Effector memory CD4-positive, alpha-beta T cell (primary cell): ENCODE measurements at regions not wholly inside any gene's neighbourhood (a gene's known extent, or its start where the extent isn't known, plus 50 kb on each side); places are given as distances from the start of the nearest gene placed in this dataset.

Experiments
- DNase-seq, 3 donors: peaks; one replicate each; pipeline ENCODE4 v3.0.0-alpha.2; 2020
- H3K27ac ChIP-seq: 2 replicates; pipeline ENCODE4 v1.7.0; 2013; ENCODE audit warnings: mild to moderate bottlenecking, low read length, moderate library complexity; ENCODE audit not compliant: insufficient read depth, poor library complexity, severe bottlenecking
- H3K27me3 ChIP-seq: replicated peaks from 2 replicates; pipeline ENCODE4 v1.7.0; 2013; ENCODE audit warnings: mild to moderate bottlenecking, low read length; ENCODE audit not compliant: insufficient read depth, control insufficient read depth, poor library complexity, severe bottlenecking
- H3K36me3 ChIP-seq: 2 replicates; pipeline ENCODE4 v1.7.0; 2013; ENCODE audit warnings: mild to moderate bottlenecking, low read length, moderate library complexity; ENCODE audit not compliant: control insufficient read depth, insufficient read depth
- H3K4me1 ChIP-seq: 2 replicates; pipeline ENCODE4 v1.7.0; 2013; ENCODE audit warnings: low read length, mild to moderate bottlenecking; ENCODE audit not compliant: control insufficient read depth, insufficient read depth, poor library complexity, severe bottlenecking
- H3K4me3 ChIP-seq: 2 replicates; pipeline ENCODE4 v1.7.0; 2013; ENCODE audit warnings: low read length, low read depth, mild to moderate bottlenecking; ENCODE audit not compliant: insufficient read depth, poor library complexity, severe bottlenecking
- H3K9me3 ChIP-seq: 2 replicates; pipeline ENCODE4 v1.7.0; 2013; ENCODE audit warnings: mild to moderate bottlenecking, low read length, moderate library complexity; ENCODE audit not compliant: control insufficient read depth

DNA sequence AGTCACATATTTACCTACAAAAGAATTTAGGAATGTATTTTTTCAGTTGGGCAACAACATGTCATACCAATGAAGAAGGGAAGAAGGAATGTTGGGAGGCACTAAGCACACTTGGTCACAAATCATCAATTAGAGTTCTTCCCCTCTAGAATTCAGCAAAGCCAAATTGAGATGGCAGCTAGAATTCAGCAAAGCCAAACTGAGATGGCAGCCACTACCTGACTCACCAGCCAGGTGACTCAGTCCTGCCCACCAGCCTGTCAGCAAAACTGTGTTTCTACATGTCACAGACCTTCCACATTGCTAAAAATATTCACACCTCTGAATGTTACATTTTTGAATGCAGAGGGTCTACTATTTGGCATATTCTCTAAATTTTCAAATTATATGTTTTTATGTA lies 63.2 kb upstream of the NOCT start:
- Histone ChIP-seq H3K9me3 (no peaks in the 10 kb centered on the region), H3K4me3 (no peak overlapping the region), H3K27me3 (no peaks in the 10 kb centered on the region), H3K4me1 (no peaks in the 10 kb centered on the region), H3K36me3 (no peaks in the 10 kb centered on the region), H3K27ac (no peak overlapping the region)
- DNase-seq, result no peak

DNA sequence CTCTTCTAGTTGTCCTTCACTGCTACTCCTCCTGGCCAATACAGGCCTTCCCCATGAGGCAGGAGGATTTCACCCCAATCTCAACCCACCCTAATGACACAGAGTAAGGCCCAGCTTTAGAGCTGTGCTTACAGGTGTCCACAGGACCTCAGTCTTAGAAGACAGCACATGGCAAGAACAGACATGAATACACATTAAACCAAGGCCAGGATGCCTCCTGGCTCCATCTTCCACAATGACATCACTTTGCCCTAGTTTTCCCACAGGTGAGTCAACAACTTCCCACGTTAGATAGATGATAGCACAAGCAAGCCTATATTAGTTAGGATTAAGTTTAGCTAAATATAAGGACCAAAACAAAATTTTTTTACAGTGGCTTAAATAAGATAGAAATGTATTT lies 63.8 kb upstream of the NOCT start:
- Histone ChIP-seq H3K27ac (no peak overlapping the region), H3K27me3 (no peaks in the 10 kb centered on the region), H3K4me3 (no peak overlapping the region), H3K9me3 (no peaks in the 10 kb centered on the region), H3K4me1 (no peaks in the 10 kb centered on the region), H3K36me3 (no peaks in the 10 kb centered on the region)
- no peak for DNase-seq

DNA sequence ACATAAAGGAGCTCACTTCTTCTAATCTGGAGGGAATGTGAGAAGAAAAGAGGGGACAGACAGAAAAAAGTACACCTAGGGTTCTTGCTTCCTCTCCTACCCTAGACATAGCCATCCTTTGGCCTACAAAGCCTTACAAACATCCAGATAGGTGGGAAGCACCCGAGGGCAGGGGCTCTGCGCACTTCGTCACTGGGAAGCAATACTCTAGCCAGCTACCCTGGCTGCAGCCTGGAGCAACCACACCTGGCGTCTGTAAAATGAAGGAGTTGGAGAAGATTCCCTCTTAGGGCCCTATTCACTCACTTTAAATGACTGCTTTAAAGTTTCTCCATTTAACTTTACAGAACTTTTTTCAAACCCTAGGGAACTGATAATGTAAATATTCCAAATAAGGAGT lies 65.7 kb upstream of the NOCT start:
- H3K27me3 ChIP-seq, result no peaks in the 10 kb centered on the region
- no peaks in the 10 kb centered on the region for H3K9me3 ChIP-seq
- H3K4me3 ChIP-seq, result no peak overlapping the region
- no peak for DNase-seq
- H3K36me3 ChIP-seq, result no peaks in the 10 kb centered on the region
- H3K27ac ChIP-seq, result no peak overlapping the region
- H3K4me1 ChIP-seq, result no peaks in the 10 kb centered on the region

DNA sequence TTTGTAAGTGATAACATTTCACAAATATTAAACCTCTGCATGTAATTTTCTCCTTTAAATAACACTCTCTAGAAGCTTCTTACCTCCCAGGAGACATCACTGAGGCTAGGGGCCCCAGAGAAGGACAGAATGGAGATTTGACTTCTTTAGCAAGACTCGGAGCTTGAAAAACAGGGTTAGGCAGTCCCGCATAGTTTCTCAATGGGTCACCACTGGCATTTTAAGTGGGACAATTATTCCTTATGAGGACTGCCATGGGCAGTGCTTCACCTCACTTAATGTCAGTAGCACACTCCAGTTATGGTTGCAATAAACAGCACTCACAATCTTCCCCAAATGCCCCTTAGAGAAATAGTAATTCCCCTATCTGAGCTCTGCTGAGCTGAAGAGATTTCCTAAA lies 66.7 kb upstream of the NOCT start:
- H3K9me3 ChIP-seq, result no peaks in the 10 kb centered on the region
- no peak overlapping the region for H3K4me3 ChIP-seq
- no peaks in the 10 kb centered on the region for H3K27me3 ChIP-seq
- no peaks in the 10 kb centered on the region for H3K4me1 ChIP-seq
- H3K27ac ChIP-seq, result no peak overlapping the region
- DNase-seq, result no peak
- H3K36me3 ChIP-seq, result no peaks in the 10 kb centered on the region

DNA sequence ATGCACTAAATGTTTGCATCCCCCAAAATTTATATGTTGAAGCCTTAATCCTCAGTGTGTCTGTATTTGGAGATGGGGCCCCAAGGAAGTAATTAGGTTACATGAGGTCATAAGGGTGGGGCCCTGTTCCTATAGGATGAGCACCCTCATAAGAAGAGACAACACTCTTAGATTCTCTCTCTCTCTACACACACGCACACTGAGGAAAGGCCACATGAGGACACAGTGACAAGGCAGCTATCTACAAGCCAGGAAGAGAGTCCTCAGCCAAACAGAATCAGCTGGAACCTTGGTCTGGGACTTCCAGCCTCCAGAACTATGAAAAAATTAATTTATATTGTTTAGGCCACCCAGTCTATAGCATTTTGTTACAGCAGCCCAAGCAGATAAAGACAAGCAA lies 69.3 kb upstream of the NOCT start:
- Histone ChIP-seq H3K27ac (no peak overlapping the region), H3K27me3 (no peaks in the 10 kb centered on the region), H3K4me3 (no peak overlapping the region), H3K36me3 (no peaks in the 10 kb centered on the region), H3K9me3 (no peaks in the 10 kb centered on the region), H3K4me1 (no peaks in the 10 kb centered on the region)
- no peak for DNase-seq

DNA sequence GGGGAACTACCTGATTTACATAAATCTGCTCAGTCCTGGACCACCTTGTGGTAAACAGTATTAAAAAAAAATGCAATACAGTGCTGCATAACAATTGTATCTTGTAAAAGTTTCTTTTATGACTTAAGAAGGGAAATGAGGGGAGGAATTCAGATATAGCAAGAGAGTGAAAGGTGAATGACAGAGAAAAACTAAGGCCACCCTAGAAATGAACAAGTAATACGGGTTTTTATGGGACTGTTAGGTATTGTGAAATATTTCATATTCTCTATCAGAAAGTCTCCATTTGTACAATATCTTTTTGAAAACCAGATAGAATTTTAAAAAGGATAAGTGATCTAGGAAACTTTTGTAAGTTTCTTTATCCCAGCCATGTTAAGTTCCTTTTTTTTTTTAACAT lies 69.7 kb upstream of the NOCT start:
- no peak for DNase-seq

DNA sequence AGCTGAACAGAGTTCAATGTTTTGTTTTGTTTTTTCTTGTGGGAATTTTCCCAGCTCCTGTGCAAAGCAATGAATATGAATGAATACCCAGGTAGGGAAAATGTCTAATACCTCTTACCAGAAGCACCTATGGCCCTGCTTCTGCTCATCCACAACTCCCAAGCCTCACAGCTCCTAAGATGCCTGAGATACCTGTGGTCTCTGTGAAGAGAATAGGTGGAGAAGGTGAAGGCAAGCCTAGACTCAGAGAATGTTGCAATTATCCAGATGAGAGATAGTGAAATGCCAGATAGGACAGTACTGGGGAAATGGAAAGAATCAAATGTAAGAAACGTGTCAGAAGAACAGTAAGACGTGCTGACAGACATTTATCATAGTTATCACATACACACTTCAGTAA lies 70.2 kb upstream of the NOCT start:
- Histone ChIP-seq H3K27me3 (no peaks in the 10 kb centered on the region), H3K4me3 (no peak overlapping the region), H3K9me3 (no peaks in the 10 kb centered on the region), H3K4me1 (no peaks in the 10 kb centered on the region), H3K27ac (no peak overlapping the region), H3K36me3 (no peaks in the 10 kb centered on the region)
- no peak for DNase-seq

More for the DNA sequence above, 69.7 kb upstream of the NOCT start:
- Histone ChIP-seq H3K36me3 (no peaks in the 10 kb centered on the region), H3K9me3 (no peaks in the 10 kb centered on the region), H3K27me3 (no peaks in the 10 kb centered on the region), H3K4me1 (no peaks in the 10 kb centered on the region), H3K27ac (no peak overlapping the region), H3K4me3 (no peak overlapping the region)

DNA sequence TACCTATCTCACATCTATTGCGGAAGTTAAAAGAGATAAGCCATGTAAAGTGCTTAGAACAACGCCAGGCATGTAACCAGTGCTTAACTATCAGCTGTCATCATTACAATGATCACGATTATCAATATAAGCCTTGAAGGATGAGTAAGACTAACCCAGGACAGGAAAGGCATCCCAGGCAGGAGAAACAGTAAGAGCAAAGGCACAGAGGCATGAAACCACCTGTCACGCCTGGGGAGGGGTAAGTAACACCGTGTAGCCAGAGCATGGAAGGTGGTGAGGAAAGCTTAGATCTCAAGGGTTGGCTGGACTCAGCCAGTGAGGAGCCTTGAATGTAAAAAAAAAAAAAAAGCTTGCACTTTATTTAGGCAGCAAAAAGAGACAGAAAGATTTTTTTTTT lies 71.7 kb upstream of the NOCT start:
- Histone ChIP-seq H3K4me3 (no peak overlapping the region), H3K27me3 (no peaks in the 10 kb centered on the region), H3K27ac (no peak overlapping the region), H3K36me3 (no peaks in the 10 kb centered on the region), H3K9me3 (no peaks in the 10 kb centered on the region), H3K4me1 (no peaks in the 10 kb centered on the region)
- DNase-seq, result no peak

DNA sequence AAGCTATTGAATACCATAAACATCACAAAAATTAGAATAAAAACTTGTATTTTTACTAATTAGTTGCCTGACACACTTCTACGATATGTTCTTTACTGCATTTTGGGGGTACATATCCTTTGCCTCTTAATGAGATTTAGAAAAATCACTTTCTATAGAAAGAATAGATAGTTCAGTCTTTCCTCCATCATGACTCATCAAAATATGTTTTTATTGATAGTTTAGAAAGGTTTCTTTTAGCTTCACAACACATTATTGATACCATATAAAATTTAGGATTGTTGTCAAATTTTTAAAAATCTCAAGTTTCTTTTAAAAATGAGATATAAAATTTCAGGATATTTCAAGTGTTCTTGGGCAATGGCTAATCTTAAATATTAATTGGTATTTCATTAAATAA lies 74.5 kb upstream of the NOCT start:
- Histone ChIP-seq H3K4me1 (no peaks in the 10 kb centered on the region), H3K4me3 (no peak overlapping the region), H3K9me3 (no peaks in the 10 kb centered on the region), H3K27ac (no peak overlapping the region), H3K36me3 (no peaks in the 10 kb centered on the region), H3K27me3 (no peaks in the 10 kb centered on the region)
- no peak for DNase-seq

DNA sequence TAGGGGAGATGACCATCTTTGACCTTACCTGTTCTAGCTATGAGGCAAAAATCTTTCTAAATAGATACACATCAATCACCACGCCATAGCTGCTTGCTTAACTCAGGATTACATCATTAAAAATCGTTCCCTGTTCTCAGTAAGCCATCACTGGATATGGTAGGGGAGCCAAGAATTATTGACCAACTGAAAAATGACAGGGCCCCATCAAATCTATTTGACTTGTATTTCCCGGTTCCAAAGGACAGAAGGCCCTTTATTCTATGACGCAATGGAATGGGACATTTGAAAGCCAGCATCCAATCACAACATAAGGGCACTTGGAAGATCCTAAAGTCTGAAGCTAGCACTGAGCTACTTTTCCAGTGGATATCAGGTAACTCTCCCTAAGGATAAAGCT lies 75.6 kb upstream of the NOCT start:
- no peak overlapping the region for H3K4me3 ChIP-seq
- H3K27me3 ChIP-seq, result no peaks in the 10 kb centered on the region
- H3K9me3 ChIP-seq, result no peaks in the 10 kb centered on the region
- DNase-seq, result no peak
- no peaks in the 10 kb centered on the region for H3K4me1 ChIP-seq
- H3K36me3 ChIP-seq, result no peaks in the 10 kb centered on the region
- H3K27ac ChIP-seq, result no peak overlapping the region

DNA sequence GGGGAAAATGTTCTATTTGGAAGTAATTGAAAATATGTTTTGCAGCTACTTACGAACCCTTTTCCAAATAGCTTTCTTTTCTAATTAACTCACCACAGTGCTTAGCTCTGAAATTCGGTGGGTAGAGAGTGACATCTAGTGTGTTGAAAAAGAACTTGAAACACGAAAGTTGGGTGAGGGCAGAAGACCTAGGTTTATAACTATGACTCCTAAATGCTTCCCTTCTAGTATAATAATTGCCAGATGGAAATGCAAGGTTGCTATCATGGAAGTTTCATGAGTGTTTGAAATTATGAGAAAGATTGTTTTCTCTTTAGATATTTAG lies 77.3 kb upstream of the NOCT start:
- no peak overlapping the region for H3K27ac ChIP-seq
- H3K36me3 ChIP-seq, result no peaks in the 10 kb centered on the region
- no peak overlapping the region for H3K4me3 ChIP-seq
- no peaks in the 10 kb centered on the region for H3K9me3 ChIP-seq
- H3K27me3 ChIP-seq, result no peaks in the 10 kb centered on the region
- no peaks in the 10 kb centered on the region for H3K4me1 ChIP-seq
- no peak for DNase-seq
